Middle frontal gyrus (tissue), 1 donor: ENCODE measurements at regions not wholly inside any gene's neighbourhood (a gene's known extent, or its start where the extent isn't known, plus 50 kb on each side); places are given as distances from the start of the nearest gene placed in this dataset.
"Not testable (repeated sequence)": the region's sequence is repeated elsewhere in the genome, so short reads cannot be mapped to it uniquely, and the experiment has no call there.

Experiments
- DNase-seq: peaks from one replicate; pipeline ENCODE4 v3.0.0-alpha.2; 2015; ENCODE audit warnings: low spot score; ENCODE audit errors: extremely low spot score

GRCh38 chr10:53543410-53543809 is 770.8 kb upstream of the MBL2 start:
- DNase-seq = no peak

- DNase-seq = no peak
These were observed 764.9 kb upstream of the MBL2 start for GRCh38 chr10:53537508-53537907.

GRCh38 chr10:53536322-53536721 is 763.7 kb upstream of the MBL2 start:
- DNase-seq = no peak

DNA sequence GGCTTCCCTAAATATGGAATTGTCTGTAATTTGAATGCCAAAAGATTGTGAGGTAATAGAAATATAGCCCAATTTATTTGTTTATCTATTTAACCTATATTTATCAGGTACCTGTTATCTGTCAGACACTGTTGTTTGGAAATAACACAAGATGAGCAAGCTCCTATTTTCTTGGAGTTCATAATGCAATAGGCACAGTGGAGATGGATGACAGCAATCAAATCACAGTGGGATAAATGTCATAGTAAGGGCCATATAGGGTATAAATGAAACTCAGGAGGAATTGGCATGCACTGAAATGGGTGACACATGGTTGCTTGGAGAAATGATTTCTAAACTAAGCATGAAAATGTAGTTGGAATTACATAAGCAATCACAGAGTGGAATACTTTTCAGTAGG is 761.8 kb upstream of the MBL2 start:
- DNase-seq = no peak

DNA sequence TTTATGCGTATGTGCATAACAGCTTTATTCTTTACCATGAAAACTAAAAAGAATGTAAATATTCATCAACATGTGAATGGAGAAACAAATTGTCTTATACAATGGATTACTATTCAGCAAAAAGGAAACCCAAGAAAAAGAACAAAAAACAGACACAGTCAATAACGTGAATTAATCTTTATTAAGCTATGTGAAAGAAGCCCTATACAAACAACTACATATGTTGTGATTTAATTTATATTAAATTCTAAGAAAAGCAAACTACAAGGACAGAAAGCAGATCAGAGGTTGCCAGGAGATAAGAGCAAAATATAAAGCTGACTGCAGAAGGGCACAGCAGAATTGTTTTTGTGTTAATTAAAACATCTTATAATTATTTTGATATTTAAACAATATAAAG is 756.4 kb upstream of the MBL2 start:
- DNase-seq = no peak

DNA sequence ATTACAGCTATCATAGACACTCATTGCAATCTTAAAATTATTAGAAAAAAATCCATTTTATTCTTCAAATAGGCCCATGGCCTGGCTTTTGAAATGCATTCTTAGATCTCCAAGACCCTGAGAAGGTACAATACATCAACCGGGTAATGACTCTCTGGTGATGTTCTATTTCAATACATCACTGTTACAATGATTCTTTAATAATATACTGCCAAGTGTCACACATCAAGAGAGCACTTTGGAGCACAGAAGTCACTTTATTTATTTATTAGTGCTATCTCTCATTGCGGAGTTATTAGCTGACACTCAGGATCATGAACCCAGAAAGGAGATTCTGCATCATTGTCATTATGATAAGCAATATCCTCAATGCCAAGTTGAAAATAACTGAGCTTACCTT is 748.5 kb upstream of the MBL2 start:
- DNase-seq = no peak

DNA sequence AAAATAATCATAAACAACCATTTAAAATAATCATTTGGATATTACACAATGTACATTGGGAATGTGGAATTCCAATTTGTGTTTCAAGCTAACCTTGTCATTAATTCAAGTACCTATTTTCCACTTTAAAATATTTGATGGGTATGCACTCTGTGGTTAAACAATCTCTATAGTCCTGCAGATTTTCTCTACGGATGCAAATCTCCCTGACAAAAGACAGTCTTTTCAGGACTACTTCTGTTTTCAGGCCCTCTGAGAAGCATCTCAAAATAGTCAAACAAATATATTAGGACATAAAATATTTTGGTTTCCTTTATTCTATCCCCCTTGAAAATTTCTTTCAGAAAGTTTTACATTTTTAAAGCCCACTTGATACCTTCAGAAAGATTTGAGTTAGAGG is 735.6 kb upstream of the MBL2 start:
- no peak for DNase-seq

- DNase-seq = not testable (repeated sequence)
These were observed 731.9 kb upstream of the MBL2 start for GRCh38 chr10:53504492-53504891.

DNA sequence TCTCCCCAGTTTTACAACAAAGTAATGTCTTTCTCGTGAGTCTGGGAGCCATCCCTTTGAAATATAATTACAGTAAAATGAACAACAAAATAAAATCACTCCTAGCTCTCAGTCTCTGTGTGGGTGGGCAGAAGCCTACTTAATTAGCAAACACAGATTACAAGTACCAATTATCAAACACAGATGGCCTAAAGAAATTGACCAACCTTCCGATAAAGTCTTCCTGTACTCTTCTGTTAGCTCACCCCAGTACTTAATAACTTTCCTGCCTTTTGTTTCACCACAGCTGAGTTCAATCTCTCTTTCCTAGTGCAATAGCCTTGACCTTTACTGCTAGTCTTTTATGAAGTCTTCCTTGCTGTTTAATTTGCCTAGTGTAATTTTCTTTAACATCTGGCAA is 719.2 kb upstream of the MBL2 start:
- DNase-seq = no peak

DNA sequence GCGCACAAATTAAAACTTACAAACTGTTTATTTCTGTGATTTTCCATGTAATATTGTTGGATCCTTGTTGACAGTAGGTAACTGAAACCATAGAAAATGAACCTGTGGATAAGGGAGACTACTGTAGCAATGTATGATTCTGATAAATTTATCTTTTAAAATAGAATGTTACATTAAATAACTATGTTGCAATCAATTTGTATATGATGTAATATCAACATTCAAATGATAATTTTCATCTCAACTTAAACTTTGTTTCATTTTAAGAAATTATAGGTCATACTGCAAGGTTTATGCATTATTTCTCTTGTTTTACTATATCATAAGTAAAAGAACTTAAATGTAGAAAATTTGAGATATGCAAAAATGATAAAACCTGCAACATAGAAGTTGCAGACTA is 718.0 kb upstream of the MBL2 start:
- DNase-seq = no peak

GRCh38 chr10:53489335-53490182 is 717.0 kb upstream of the MBL2 start:
- DNase-seq = no peak

- no peak for DNase-seq
These were observed 714.7 kb upstream of the MBL2 start for GRCh38 chr10:53487019-53487983.

- DNase-seq = not testable (repeated sequence)
These were observed 712.8 kb upstream of the MBL2 start for GRCh38 chr10:53485422-53485821.

GRCh38 chr10:53479365-53479764 is 706.8 kb upstream of the MBL2 start:
- DNase-seq = no peak

- no peak for DNase-seq
These were observed 704.7 kb upstream of the MBL2 start for GRCh38 chr10:53477313-53477675.

GRCh38 chr10:53476650-53477312 is 704.2 kb upstream of the MBL2 start:
- no peak for DNase-seq

- DNase-seq = no peak
These were observed 696.8 kb upstream of the MBL2 start for GRCh38 chr10:53469383-53469782.

GRCh38 chr10:53463539-53463938 is 691.0 kb upstream of the MBL2 start:
- DNase-seq = no peak

- no peak for DNase-seq
These were observed 685.4 kb upstream of the MBL2 start for GRCh38 chr10:53458007-53458406.

- DNase-seq = no peak
These were observed 680.6 kb upstream of the MBL2 start for GRCh38 chr10:53453196-53453595.

GRCh38 chr10:53447576-53447975 is 675.0 kb upstream of the MBL2 start:
- no peak for DNase-seq

- no peak for DNase-seq
These were observed 669.3 kb upstream of the MBL2 start for GRCh38 chr10:53441843-53442242.
